Stimulated activated CD8-positive, alpha-beta memory T cell treated with anti-CD3 and anti-CD28 coated beads, Interleukin-2, amount 100 ng/mL, for 48 hours (primary cell): ENCODE measurements at regions not wholly inside any gene's neighbourhood (a gene's known extent, or its start where the extent isn't known, plus 50 kb on each side); places are given as distances from the start of the nearest gene placed in this dataset.

ENCODE experiments used
- DNase-seq, 2 donors: peaks; one replicate each; pipeline ENCODE4 v3.0.0-alpha.2; 2020; ENCODE audit warnings: low read depth in 2 of 2

DNA sequence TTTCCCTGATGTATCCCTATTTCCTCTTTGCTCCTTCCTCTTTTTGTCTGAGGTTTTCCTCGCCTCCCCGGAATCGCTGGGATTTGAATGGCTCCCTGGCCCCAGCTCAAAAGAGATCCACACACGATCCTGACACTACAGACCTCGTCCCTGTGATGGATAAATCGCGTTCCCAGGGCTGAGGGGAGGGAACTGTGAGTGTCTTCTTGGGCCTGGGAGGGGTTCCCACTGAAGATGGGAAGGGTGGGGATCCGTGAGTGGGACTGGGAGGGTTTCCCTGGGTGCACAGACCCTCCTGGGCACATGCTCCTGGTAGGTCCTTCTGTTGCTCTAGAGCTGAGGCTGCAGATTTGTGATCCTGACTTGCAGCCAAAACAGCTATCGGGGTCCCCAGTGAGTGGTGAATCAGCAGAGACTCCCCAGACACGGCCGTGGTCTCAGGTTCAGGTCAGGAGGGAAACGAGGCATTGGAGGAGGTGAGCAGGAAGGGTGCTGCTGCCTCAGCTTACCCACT is 591.0 kb downstream of the PTPRU start:
- no peak for DNase-seq

DNA sequence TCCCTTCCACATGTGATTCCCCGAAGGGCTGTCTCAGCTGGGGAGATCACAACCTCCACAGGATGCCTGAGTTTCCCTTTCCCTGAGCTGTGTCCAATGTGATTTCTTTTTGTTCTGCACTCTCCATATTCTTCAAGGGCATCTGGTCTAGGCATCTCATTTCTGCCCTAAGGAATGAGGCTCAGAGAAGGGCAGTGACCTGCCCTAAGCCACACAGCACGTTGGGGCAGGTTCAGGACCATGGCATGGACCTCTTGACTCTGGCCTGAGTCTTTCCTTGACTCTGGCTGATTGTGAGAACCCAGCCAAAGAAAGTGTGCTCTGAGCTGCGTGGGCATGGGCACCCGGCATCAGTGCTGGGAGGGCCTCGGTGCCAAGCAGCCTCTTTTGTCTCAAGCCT is 590.3 kb downstream of the PTPRU start:
- DNase-seq: no peak

DNA sequence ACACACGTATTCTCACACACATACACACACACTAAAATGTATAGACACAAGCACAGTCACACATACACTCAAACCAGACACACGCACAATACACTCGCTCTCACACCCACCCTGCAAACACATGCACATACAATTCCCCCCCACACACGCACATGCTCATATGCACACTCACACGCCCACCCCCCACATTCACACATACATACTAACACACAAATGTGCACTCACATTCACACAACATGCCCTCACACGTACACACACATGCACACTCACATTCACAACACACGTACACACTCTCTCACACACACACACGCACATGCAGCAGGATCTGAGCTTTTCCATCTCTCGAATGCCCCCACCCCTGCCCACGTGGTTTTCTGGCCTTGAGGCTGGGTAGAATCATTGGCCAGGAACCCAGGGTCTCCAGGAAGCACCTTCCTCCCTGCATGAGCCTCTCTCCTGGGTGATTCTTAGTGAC is 589.7 kb downstream of the PTPRU start:
- DNase-seq: no peak

GRCh38 chr1:29825274-29825940 is 589.1 kb downstream of the PTPRU start:
- DNase-seq: no peak

GRCh38 chr1:29824511-29825273 is 588.4 kb downstream of the PTPRU start:
- DNase-seq: no peak

DNA sequence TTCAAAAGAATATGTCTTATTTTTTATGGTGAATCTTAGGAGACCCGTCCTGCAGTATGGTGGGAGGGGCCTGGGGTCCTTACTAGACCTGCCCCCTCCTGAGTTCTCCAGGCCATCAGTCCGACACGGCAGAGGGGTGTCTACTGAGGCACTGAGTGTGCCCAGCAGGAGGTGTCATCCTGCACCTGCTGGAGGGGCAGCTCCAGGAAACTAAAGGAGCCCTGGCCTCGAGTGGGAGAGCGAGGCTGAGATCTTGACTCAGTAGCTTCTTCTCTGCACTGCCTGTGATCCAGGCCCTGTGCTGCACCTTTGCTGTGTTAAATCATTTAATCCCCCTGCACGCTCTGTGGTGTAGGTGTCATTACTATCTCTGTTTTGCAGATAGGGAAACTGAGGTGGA is 587.7 kb downstream of the PTPRU start:
- no peak for DNase-seq

GRCh38 chr1:29823561-29823960 is 587.2 kb downstream of the PTPRU start:
- DNase-seq: no peak

DNA sequence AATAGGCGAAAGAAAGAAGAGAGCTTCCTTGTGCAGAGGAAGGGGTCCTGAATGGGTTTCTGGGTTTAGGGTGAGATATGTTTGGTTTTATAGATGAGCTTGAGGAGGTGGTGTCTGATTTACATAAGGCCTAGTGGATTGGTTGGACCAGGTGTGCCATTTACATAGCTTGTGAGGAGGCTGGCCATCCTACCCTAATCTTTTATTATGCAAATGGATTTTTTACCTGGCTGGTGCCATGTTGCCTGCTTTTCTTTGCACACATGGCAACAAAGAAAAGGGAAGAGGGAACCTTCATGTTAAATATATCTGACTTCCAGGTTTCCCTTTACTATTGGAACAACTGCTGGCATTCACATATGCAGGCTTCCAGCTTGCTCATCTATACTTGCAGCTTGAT is 585.3 kb downstream of the PTPRU start:
- DNase-seq: no peak

- DNase-seq: no peak
Observed at GRCh38 chr1:29820401-29820800, 584.1 kb downstream of the PTPRU start.

GRCh38 chr1:29812408-29813135 is 576.2 kb downstream of the PTPRU start:
- no peak for DNase-seq

DNA sequence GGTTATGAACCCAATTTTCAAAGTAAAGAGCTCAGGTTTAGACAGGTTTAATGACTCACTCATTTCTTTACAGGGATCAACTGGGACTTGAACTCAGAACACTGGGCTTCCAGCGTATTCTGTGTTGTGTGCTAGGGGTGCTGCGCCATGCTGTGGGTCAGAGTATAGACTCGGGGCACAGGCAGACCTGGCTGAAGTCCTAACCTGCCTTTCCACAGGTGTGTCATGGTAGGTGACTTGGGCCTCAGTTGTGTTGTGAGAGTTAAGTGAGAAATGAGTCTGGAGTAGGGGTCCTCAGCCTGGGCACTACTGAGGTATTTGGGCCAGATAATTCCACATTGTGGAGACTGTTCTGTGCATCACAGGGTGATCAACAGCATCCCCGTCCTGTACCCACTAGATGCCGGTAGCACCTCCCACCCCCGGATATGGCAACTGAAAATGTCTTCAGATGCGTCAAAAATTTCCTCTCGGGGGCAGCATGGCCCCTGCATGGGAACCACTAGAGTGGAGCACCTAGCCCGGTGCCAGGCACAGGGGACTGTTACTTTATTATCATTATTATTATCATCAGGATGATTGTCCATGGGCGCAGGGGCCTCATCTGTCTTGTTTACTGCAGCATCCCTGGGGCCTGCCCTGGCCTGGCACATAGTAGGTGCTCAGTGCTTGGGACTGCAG is 575.5 kb downstream of the PTPRU start:
- no peak for DNase-seq

- DNase-seq: no peak
Observed at GRCh38 chr1:29811247-29811646, 574.9 kb downstream of the PTPRU start.

DNA sequence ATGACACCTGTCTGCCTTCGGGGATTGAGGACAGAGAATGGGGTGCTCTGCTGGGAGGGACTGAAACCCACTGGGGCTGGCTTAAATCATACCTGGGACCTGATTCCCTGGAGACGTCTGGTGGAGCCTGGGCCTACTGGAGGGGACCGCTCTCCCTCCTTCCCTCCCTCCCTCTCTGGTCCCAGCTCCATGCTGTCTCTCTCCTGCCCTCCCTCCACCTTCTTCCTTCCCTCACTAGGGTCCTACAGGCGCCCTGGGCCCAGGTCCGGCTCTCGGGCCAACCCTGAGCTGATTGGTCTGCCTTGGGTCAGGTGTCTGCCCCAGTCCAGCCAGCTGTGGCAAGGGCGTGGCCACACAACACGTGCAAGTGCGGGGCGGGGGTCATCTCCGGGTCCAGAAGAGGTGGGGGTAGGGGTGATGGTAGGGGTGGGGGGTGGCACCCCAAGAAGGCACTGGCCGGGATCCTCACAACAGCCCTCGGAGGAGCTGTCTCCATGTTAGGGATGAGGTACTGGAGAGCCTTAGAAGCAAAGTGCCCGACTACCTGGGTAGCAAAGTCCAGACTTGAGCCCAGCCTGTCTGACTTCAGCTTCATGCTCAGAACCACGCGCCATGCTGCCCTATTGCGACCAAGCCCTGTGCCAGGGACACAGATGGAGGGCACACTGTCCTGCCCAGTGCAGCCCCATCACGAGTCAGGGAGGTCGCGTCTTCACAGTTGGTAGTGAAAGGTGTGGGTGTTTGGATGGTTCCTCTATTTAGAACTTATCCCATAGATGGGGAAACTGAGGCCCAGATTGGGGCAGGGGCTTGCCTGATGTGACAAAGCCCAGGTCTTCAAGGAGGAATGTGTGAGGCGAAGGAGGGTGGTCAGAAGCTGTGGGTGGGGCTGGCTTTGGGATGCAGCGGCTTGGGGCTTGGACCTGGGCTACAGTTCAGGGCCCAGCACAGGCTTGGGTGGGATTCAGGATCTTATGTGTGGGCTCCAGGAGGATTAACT is 574.1 kb downstream of the PTPRU start:
- DNase-seq: no peak

GRCh38 chr1:29809446-29810120 is 573.3 kb downstream of the PTPRU start:
- DNase-seq: no peak

GRCh38 chr1:29808141-29808995 is 572.0 kb downstream of the PTPRU start:
- DNase-seq: no peak

GRCh38 chr1:29807689-29808088 is 571.4 kb downstream of the PTPRU start:
- no peak for DNase-seq

DNA sequence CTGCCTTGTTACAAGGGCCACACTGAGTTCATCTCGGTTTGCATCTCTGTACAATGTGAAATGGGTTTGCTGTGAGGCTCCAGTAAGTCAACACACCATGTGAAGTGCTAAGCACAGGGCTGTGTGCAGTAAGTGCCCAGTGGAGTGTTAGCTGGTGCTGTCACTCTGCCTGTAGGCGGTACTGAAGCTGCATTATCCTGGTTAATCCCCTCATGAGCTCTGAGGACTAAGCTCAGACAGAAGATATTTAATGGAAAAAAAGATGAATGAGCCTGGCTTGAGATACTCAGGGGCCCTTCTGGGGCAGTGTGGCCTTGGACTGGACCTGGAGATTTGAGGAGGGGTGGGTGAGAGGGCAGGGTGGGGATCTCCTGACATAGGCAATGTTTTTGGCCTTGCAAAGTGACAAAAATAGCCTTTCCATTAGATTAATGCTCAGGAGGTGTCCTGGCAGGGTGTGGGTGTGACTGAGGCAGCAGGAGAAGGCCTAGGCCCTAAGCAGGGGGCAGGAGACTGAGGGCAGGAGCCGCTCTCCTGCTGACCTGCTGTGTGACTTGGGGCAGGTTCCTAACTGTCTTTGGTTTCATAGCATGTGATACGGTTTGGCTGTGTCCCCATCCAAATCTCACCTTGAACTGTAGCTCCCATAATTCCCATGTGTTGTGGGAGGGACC is 570.5 kb downstream of the PTPRU start:
- no peak for DNase-seq

GRCh38 chr1:29805896-29806160 is 569.5 kb downstream of the PTPRU start:
- no peak for DNase-seq
